Brain microvascular endothelial cell (primary cell): ENCODE measurements at regions not wholly inside any gene's neighbourhood (a gene's known extent, or its start where the extent isn't known, plus 50 kb on each side); places are given as distances from the start of the nearest gene placed in this dataset.

ENCODE experiments used
- DNase-seq: peaks from one replicate; pipeline ENCODE4 v3.0.0-alpha.2; 2020
- H3K27ac ChIP-seq: fragments of 250-450 bp; sonication (Bioruptor Pico); 2 replicates; pipeline ENCODE4 v1.5.1; 2020; ENCODE audit warnings: mild to moderate bottlenecking, moderate library complexity
- H3K27me3 ChIP-seq: fragments of 250-450 bp; sonication (Bioruptor Pico); replicated peaks from 2 replicates; pipeline ENCODE4 v1.5.1; 2020; ENCODE audit warnings: mild to moderate bottlenecking
- H3K36me3 ChIP-seq: fragments of 250-450 bp; sonication (Bioruptor Pico); replicated peaks from 2 replicates; pipeline ENCODE4 v1.5.1; 2020; ENCODE audit warnings: mild to moderate bottlenecking
- H3K4me3 ChIP-seq: 2 replicates; pipeline ENCODE4 v1.5.1; 2011; ENCODE audit warnings: low read depth, mild to moderate bottlenecking, control low read depth, low read length, moderate library complexity
- in situ Hi-C: cut with HindIII; loops from 2 replicates; pipeline ENCODE4 v1.10.0; 2017; ENCODE audit warnings: low sequenced_read_pairs, low pct_ligation_motif_present
- TF ChIP-seq, protein P1 (sequence below): IDR thresholded peaks from 2 replicates; pipeline ENCODE4 v1.5.1; 2011; ENCODE audit warnings: low read depth, mild to moderate bottlenecking, moderate library complexity, low read length, control low read depth, inconsistent platforms; ENCODE audit errors: missing control alignments

- Histone ChIP-seq H3K27me3 (no peaks in the 10 kb centered on the region), H3K36me3 (no peaks in the 10 kb centered on the region), H3K4me3 (no peak overlapping the region), H3K27ac (no peak overlapping the region)
- TF ChIP-seq, protein P1, sequence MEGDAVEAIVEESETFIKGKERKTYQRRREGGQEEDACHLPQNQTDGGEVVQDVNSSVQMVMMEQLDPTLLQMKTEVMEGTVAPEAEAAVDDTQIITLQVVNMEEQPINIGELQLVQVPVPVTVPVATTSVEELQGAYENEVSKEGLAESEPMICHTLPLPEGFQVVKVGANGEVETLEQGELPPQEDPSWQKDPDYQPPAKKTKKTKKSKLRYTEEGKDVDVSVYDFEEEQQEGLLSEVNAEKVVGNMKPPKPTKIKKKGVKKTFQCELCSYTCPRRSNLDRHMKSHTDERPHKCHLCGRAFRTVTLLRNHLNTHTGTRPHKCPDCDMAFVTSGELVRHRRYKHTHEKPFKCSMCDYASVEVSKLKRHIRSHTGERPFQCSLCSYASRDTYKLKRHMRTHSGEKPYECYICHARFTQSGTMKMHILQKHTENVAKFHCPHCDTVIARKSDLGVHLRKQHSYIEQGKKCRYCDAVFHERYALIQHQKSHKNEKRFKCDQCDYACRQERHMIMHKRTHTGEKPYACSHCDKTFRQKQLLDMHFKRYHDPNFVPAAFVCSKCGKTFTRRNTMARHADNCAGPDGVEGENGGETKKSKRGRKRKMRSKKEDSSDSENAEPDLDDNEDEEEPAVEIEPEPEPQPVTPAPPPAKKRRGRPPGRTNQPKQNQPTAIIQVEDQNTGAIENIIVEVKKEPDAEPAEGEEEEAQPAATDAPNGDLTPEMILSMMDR = no peak
- in situ Hi-C loops = no loop called here
- DNase-seq = no peak
Measured at GRCh38 chr10:91170418-91170817, 50.0 kb upstream of the PCGF5 start.
